Caco-2 (cell line): ENCODE measurements at regions not wholly inside any gene's neighbourhood (a gene's known extent, or its start where the extent isn't known, plus 50 kb on each side); places are given as distances from the start of the nearest gene placed in this dataset.
"Not testable (repeated sequence)": the region's sequence is repeated elsewhere in the genome, so short reads cannot be mapped to it uniquely, and the experiment has no call there.

ENCODE experiments used
- BruUV-seq: library from RNA; stranded (reverse); fragments of 400-500 nt; replicated peaks from 2 replicates; lab custom pipeline; 2021; lab: Mats Ljungman, UMichigan
- CTCF ChIA-PET: fragments of 300-600 bp; sonication (Branson Sonifier 250); formaldehyde crosslinking; loops from one replicate; lab custom pipeline; 2022; ENCODE audit warnings: antibody characterized with exemption; lab: Charles Lee
- POLR2A ChIA-PET: fragments of 300-600 bp; sonication (Branson Sonifier 250); formaldehyde crosslinking; loops from one replicate; lab custom pipeline; 2022; ENCODE audit warnings: antibody characterized with exemption; lab: Charles Lee
- DNase-seq, 2 experiments: peaks; one replicate each; pipeline versions ENCODE4 v3.0.0 to v3.0.0-alpha.2; 2020 to 2022
- H3K27me3 ChIP-seq: replicated peaks from 2 replicates; pipeline ENCODE4 v1.6.0; 2011; ENCODE audit warnings: low read length; ENCODE audit not compliant: control insufficient read depth, insufficient read depth
- H3K36me3 ChIP-seq: 2 replicates; pipeline ENCODE4 v1.5.1; 2011; ENCODE audit warnings: low read length; ENCODE audit not compliant: control insufficient read depth, insufficient read depth
- H3K4me1 ChIP-seq: fragments of 250-450 bp; sonication (Bioruptor Pico); 2 replicates; pipeline ENCODE4 v1.5.1; 2020; ENCODE audit warnings: mild to moderate bottlenecking
- H3K4me3 ChIP-seq: 2 replicates; pipeline ENCODE4 v1.5.1; 2011; ENCODE audit warnings: low read depth, mild to moderate bottlenecking, control low read depth, low read length
- H3K9me3 ChIP-seq: fragments of 250-450 bp; sonication (Bioruptor Pico); 2 replicates; pipeline ENCODE4 v1.5.1; 2020; ENCODE audit warnings: mild to moderate bottlenecking, moderate library complexity
- H3K27ac Mint-ChIP-seq: one replicate; pipeline ENCODE4 v1.8.0; 2022; ENCODE audit warnings: mixed read lengths; ENCODE audit not compliant: unreplicated experiment
- H3K27me3 Mint-ChIP-seq: one replicate; pipeline ENCODE4 v1.8.0; 2022; ENCODE audit warnings: mixed read lengths; ENCODE audit not compliant: insufficient read depth, unreplicated experiment
- H3K36me3 Mint-ChIP-seq: one replicate; pipeline ENCODE4 v1.8.0; 2022; ENCODE audit warnings: mild to moderate bottlenecking, mixed read lengths; ENCODE audit not compliant: insufficient read depth, unreplicated experiment
- H3K4me1 Mint-ChIP-seq: one replicate; pipeline ENCODE4 v1.8.0; 2022; ENCODE audit warnings: low read depth, mixed read lengths; ENCODE audit not compliant: unreplicated experiment
- H3K4me3 Mint-ChIP-seq: one replicate; pipeline ENCODE4 v1.8.0; 2022; ENCODE audit warnings: mild to moderate bottlenecking, moderate library complexity, mixed read lengths; ENCODE audit not compliant: unreplicated experiment
- H3K9me3 Mint-ChIP-seq: one replicate; pipeline ENCODE4 v1.8.0; 2022; ENCODE audit warnings: mixed read lengths; ENCODE audit not compliant: unreplicated experiment
- CTCF ChIP-seq, 2 experiments: fragments of 200-600 bp in 1 of 2; IDR thresholded peaks; 1 replicate in 1 of 2; 2 replicates in 1 of 2; pipeline versions ENCODE4 v1.5.1 to v1.8.0; 2011 to 2022; ENCODE audit warnings: antibody characterized with exemption in 1 of 2, control low read depth in 1 of 2, inconsistent platforms in 1 of 2, low read depth in 1 of 2, low read length in 1 of 2, mild to moderate bottlenecking in 1 of 2, moderate library complexity in 1 of 2; ENCODE audit not compliant: insufficient read depth in 1 of 2, severe bottlenecking in 1 of 2, unreplicated experiment in 1 of 2
- intact Hi-C: fragments of 100-400 bp; cut with micrococcal nuclease; formaldehyde crosslinking; loops from one replicate; pipeline ENCODE4 v1.10.0; 2022; ENCODE audit not compliant: unreplicated experiment

- ChIA-PET POLR2A (no interaction called here), CTCF (no interaction called here)
- Histone ChIP-seq H3K4me3 (no peak overlapping the region), H3K27me3 (no peaks in the 10 kb centered on the region), H3K9me3 (no peaks in the 10 kb centered on the region), H3K36me3 (no peaks in the 10 kb centered on the region), H3K4me1 (no peaks in the 10 kb centered on the region)
- H3K27me3 Mint-ChIP-seq: no peaks in the 10 kb centered on the region
- no peak for DNase-seq
- no peak for TF ChIP-seq CTCF (IDR thresholded peaks at IDR 0.05; ENCODE audit: insufficient read depth in 1 of 2, low read depth in 1 of 2, low read length in 1 of 2, severe bottlenecking in 1 of 2, unreplicated experiment in 1 of 2)
- no peaks in the 10 kb centered on the region for H3K36me3 Mint-ChIP-seq
- no peaks in the 10 kb centered on the region for H3K4me1 Mint-ChIP-seq
- intact Hi-C loops: no loop called here
- H3K4me3 Mint-ChIP-seq: no peak overlapping the region
- no peak overlapping the region for H3K27ac Mint-ChIP-seq
- no TSS peak for BruUV-seq
- no peaks in the 10 kb centered on the region for H3K9me3 Mint-ChIP-seq
Measured at GRCh38 chr13:50493683-50494082, 349.8 kb downstream of the DLEU7 start.

- BruUV-seq: no TSS peak
- H3K36me3 ChIP-seq: no peaks in the 10 kb centered on the region
- Mint-ChIP-seq H3K9me3 (no peaks in the 10 kb centered on the region), H3K36me3 (no peaks in the 10 kb centered on the region), H3K27me3 (no peaks in the 10 kb centered on the region), H3K4me1 (no peaks in the 10 kb centered on the region), H3K4me3 (no peak overlapping the region), H3K27ac (no peak overlapping the region)
- H3K9me3 ChIP-seq: no peaks in the 10 kb centered on the region
- no peak for DNase-seq
- no peaks in the 10 kb centered on the region for H3K27me3 ChIP-seq
- CTCF ChIA-PET: no interaction called here
- intact Hi-C loops: no loop called here
- POLR2A ChIA-PET: no interaction called here
- TF ChIP-seq CTCF (IDR thresholded peaks at IDR 0.05; ENCODE audit: insufficient read depth in 1 of 2, low read depth in 1 of 2, low read length in 1 of 2, severe bottlenecking in 1 of 2, unreplicated experiment in 1 of 2): no peak
- H3K4me3 ChIP-seq: no peak overlapping the region
- no peaks in the 10 kb centered on the region for H3K4me1 ChIP-seq
Measured at GRCh38 chr13:50494138-50494537, 349.4 kb downstream of the DLEU7 start.

- H3K36me3 Mint-ChIP-seq, H3K4me3 ChIP-seq, BruUV-seq, H3K9me3 ChIP-seq, DNase-seq, H3K27me3 ChIP-seq, H3K27me3 Mint-ChIP-seq, H3K27ac Mint-ChIP-seq, CTCF ChIA-PET, H3K4me1 Mint-ChIP-seq, H3K4me3 Mint-ChIP-seq, H3K36me3 ChIP-seq, H3K9me3 Mint-ChIP-seq, H3K4me1 ChIP-seq, POLR2A ChIA-PET, intact Hi-C loops: not testable (repeated sequence)
Measured at GRCh38 chr13:50503212-50503611, 340.3 kb downstream of the DLEU7 start.

GRCh38 chr13:50509167-50509566 is 334.3 kb downstream of the DLEU7 start:
- no peaks in the 10 kb centered on the region for H3K27me3 ChIP-seq
- ChIA-PET CTCF (no interaction called here), POLR2A (no interaction called here)
- 0 out of 2 replicates have a peak, but pooled peaks cover 2% of the 10 kb centered on the region for H3K9me3 ChIP-seq
- H3K36me3 ChIP-seq: no peaks in the 10 kb centered on the region
- intact Hi-C loops: no loop called here
- no peak for TF ChIP-seq CTCF (IDR thresholded peaks at IDR 0.05; ENCODE audit: insufficient read depth in 1 of 2, low read depth in 1 of 2, low read length in 1 of 2, severe bottlenecking in 1 of 2, unreplicated experiment in 1 of 2)
- H3K4me1 ChIP-seq: peaks cover 2% of the 10 kb centered on the region; the same call in 1 of the 2 replicates
- Mint-ChIP-seq H3K4me1 (peaks cover 3% of the 10 kb centered on the region), H3K9me3 (no peaks in the 10 kb centered on the region), H3K27ac (no peak overlapping the region), H3K4me3 (no peak overlapping the region), H3K36me3 (no peaks in the 10 kb centered on the region), H3K27me3 (no peaks in the 10 kb centered on the region)
- no peak overlapping the region for H3K4me3 ChIP-seq
- no TSS peak for BruUV-seq
- DNase-seq: no peak
